B cell (primary cell): ENCODE measurements at regions not wholly inside any gene's neighbourhood (a gene's known extent, or its start where the extent isn't known, plus 50 kb on each side); places are given as distances from the start of the nearest gene placed in this dataset.

Experiments used
- ATAC-seq: fragments of 200-7000 bp; cut with Tn5 transposase; one replicate; pipeline ENCODE4 v1.10.0; 2021; ENCODE audit warnings: low read depth, mild to moderate bottlenecking, moderate number of reproducible peaks, moderate library complexity
- CTCF ChIA-PET: fragments of 350-600 bp; sonication (Branson Sonifier 250); formaldehyde crosslinking; loops from one replicate; lab custom pipeline; 2021; ENCODE audit warnings: antibody characterized with exemption, inconsistent platforms; lab: Charles Lee
- POLR2A ChIA-PET: fragments of 350-600 bp; sonication (Branson Sonifier 250); formaldehyde crosslinking; loops from one replicate; lab custom pipeline; 2021; ENCODE audit warnings: antibody characterized with exemption; lab: Charles Lee
- DNase-seq: peaks from one replicate; pipeline ENCODE4 v3.0.0; 2013
- H2AFZ ChIP-seq: 2 replicates; pipeline ENCODE4 v1.6.1; 2012; ENCODE audit warnings: mild to moderate bottlenecking, low read depth, low read length; ENCODE audit not compliant: insufficient read depth, poor library complexity, severe bottlenecking
- H3K27ac ChIP-seq, 2 donors: 1 replicate in 1 of 2; 2 replicates in 1 of 2; pipeline ENCODE4 v1.5.1; 2012 to 2013; ENCODE audit warnings: low read length in 2 of 2, mild to moderate bottlenecking in 2 of 2, moderate library complexity in 1 of 2
- H3K27me3 ChIP-seq, 4 experiments: fragments of 200-600 bp in 1 of 4; sonication (generic) in 1 of 4; replicated peaks in 1 of 4; 1 replicate in 2 of 4; 2 replicates in 2 of 4; pipeline versions ENCODE4 v1.6.1 to v1.7.0; 2013 to 2016; ENCODE audit warnings: low read length in 3 of 4, mild to moderate bottlenecking in 2 of 4, mixed read lengths in 1 of 4, moderate library complexity in 1 of 4; ENCODE audit not compliant: insufficient read depth in 4 of 4, control insufficient read depth in 3 of 4; ENCODE audit errors: control extremely low read depth in 1 of 4
- H3K36me3 ChIP-seq, 2 experiments: replicated peaks in 1 of 2; 1 replicate in 1 of 2; 2 replicates in 1 of 2; pipeline versions ENCODE4 v1.6.1 to v1.7.1; 2013; ENCODE audit warnings: low read length in 1 of 2; ENCODE audit not compliant: insufficient read depth in 2 of 2, control insufficient read depth in 1 of 2; ENCODE audit errors: control extremely low read depth in 1 of 2, extremely low read depth in 1 of 2
- H3K4me1 ChIP-seq, 2 donors: fragments of 200-600 bp in 1 of 2; sonication (generic) in 1 of 2; 1 replicate in 1 of 2; 2 replicates in 1 of 2; pipeline versions ENCODE4 v1.5.1 to v1.6.1; 2013 to 2017; ENCODE audit warnings: low read length in 2 of 2; ENCODE audit not compliant: control insufficient read depth in 2 of 2, insufficient read depth in 2 of 2
- H3K4me2 ChIP-seq: replicated peaks from 2 replicates; pipeline ENCODE3; 2012; ENCODE audit warnings: mild to moderate bottlenecking, low read depth, low read length; ENCODE audit not compliant: poor library complexity, severe bottlenecking
- H3K4me3 ChIP-seq, 5 experiments: fragments of 200-600 bp in 1 of 5; sonication (generic) in 1 of 5; 1 replicate in 3 of 5; 2 replicates in 2 of 5; pipeline versions ENCODE4 v1.5.1 to v1.7.0; 2011 to 2016; ENCODE audit warnings: low read length in 4 of 5, mild to moderate bottlenecking in 4 of 5, low read depth in 2 of 5, control low read depth in 1 of 5, moderate library complexity in 1 of 5; ENCODE audit not compliant: insufficient read depth in 1 of 5; ENCODE audit errors: control extremely low read depth in 1 of 5, extremely low read depth in 1 of 5
- H3K79me2 ChIP-seq: fragments of 200-600 bp; sonication (generic); one replicate; pipeline ENCODE4 v1.6.0; 2016; ENCODE audit warnings: low read length; ENCODE audit not compliant: control insufficient read depth, insufficient read depth
- H3K9ac ChIP-seq: fragments of 200-600 bp; sonication (generic); 2 replicates; pipeline ENCODE4 v1.6.1; 2017; ENCODE audit warnings: mild to moderate bottlenecking, low read length, moderate library complexity
- H3K9me3 ChIP-seq, 3 donors: one replicate each; pipeline versions ENCODE4 v1.6.1 to v1.7.1; 2013; ENCODE audit warnings: low read length in 2 of 3; ENCODE audit not compliant: control insufficient read depth in 2 of 3, insufficient read depth in 1 of 3; ENCODE audit errors: control extremely low read depth in 1 of 3
- H4K20me1 ChIP-seq: 2 replicates; pipeline ENCODE4 v1.6.0; 2012; ENCODE audit warnings: mild to moderate bottlenecking, low read length; ENCODE audit not compliant: insufficient read depth, control insufficient read depth, poor library complexity, severe bottlenecking
- H3K27ac Mint-ChIP-seq: one replicate; pipeline ENCODE4 v1.8.0; 2021; ENCODE audit warnings: mixed read lengths
- H3K27me3 Mint-ChIP-seq: one replicate; pipeline ENCODE4 v1.8.0; 2021; ENCODE audit warnings: mixed read lengths
- H3K4me1 Mint-ChIP-seq: one replicate; pipeline ENCODE4 v1.8.0; 2021; ENCODE audit warnings: mixed read lengths
- H3K4me3 Mint-ChIP-seq: one replicate; pipeline ENCODE4 v1.8.0; 2021; ENCODE audit warnings: mixed read lengths
- H3K9me3 Mint-ChIP-seq: one replicate; pipeline ENCODE4 v1.8.0; 2022; ENCODE audit warnings: mixed read lengths; ENCODE audit not compliant: insufficient read depth
- EZH2 ChIP-seq: IDR thresholded peaks from 2 replicates; pipeline ENCODE4 v1.6.1; 2012; ENCODE audit warnings: borderline replicate concordance, low read depth, mild to moderate bottlenecking, moderate library complexity, low read length; ENCODE audit not compliant: insufficient read depth, poor library complexity, severe bottlenecking
- WGBS: methylation state at CpG from one replicate; pipeline ENCODE4 v1.1.5; 2013; ENCODE audit warnings: missing lambda C conversion rate; ENCODE audit not compliant: insufficient coverage; 5-methylcytosine and 5-hydroxymethylcytosine counted together
- intact Hi-C: fragments of 100-400 bp; cut with micrococcal nuclease; formaldehyde crosslinking; loops from one replicate; pipeline ENCODE4 v1.10.0; 2022
- TF ChIP-seq, protein P1 (sequence below): fragments of 200-600 bp; IDR thresholded peaks from one replicate; pipeline ENCODE4 v1.8.0; 2022; ENCODE audit warnings: antibody characterized with exemption, mild to moderate bottlenecking

DNA sequence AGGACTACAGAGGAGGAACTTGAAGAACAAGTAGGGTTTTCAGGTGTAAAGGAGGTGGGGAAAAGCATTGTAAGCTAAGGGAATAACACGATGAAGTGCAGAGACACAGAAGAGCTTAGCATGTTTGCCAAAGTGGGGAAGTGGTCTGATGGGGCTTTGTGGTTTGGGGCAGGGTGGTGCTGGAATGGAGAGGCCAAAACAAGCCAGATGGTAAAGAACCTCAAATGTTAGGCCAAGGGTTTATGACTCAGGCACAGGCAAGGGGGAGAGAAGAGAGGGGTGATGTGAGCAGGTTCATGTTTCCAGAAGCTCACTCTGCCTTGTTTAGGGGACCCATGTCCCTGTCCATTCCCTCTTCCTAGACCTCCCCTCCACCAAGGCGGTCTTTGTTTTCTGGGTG, 104.5 kb upstream of the YWHAQ start:
- ATAC-seq (no peak), DNase-seq (no peak)
- Histone ChIP-seq H3K4me1 (peaks cover 0 to 13% of the 10 kb centered on the region in 2 donors), H3K4me3 (no peak overlapping the region), H4K20me1 (no peaks in the 10 kb centered on the region), H3K9me3 (peaks cover 0 to 12% (median 0%) of the 10 kb centered on the region in 3 donors), H3K79me2 (no peaks in the 10 kb centered on the region), H3K27ac (no peak overlapping the region), H3K4me2 (no peak overlapping the region), H3K36me3 (no peaks in the 10 kb centered on the region), H3K27me3 (no peaks in the 10 kb centered on the region), H3K9ac (no peak overlapping the region), H2AFZ (no peak overlapping the region)
- Mint-ChIP-seq H3K4me1 (peaks cover 9% of the 10 kb centered on the region), H3K9me3 (peaks cover 5% of the 10 kb centered on the region), H3K4me3 (no peak overlapping the region), H3K27ac (no peak overlapping the region), H3K27me3 (no peaks in the 10 kb centered on the region)
- TF ChIP-seq, protein P1, sequence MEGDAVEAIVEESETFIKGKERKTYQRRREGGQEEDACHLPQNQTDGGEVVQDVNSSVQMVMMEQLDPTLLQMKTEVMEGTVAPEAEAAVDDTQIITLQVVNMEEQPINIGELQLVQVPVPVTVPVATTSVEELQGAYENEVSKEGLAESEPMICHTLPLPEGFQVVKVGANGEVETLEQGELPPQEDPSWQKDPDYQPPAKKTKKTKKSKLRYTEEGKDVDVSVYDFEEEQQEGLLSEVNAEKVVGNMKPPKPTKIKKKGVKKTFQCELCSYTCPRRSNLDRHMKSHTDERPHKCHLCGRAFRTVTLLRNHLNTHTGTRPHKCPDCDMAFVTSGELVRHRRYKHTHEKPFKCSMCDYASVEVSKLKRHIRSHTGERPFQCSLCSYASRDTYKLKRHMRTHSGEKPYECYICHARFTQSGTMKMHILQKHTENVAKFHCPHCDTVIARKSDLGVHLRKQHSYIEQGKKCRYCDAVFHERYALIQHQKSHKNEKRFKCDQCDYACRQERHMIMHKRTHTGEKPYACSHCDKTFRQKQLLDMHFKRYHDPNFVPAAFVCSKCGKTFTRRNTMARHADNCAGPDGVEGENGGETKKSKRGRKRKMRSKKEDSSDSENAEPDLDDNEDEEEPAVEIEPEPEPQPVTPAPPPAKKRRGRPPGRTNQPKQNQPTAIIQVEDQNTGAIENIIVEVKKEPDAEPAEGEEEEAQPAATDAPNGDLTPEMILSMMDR: no peak
- TF ChIP-seq EZH2: no peak
- ChIA-PET POLR2A (no interaction called here), CTCF (interaction anchor here (1.0 kb wide), 1 partner anchor 179 kb away, joined by 3 read pairs; no protein-coding TSS in a partner anchor)
- 77% methylated on average over 1 of the region's 2 CpGs for WGBS
- intact Hi-C loops: no loop called here

GRCh38 chr2:9736021-9736420, 105.2 kb upstream of the YWHAQ start:
- no peak overlapping the region for H3K4me3 ChIP-seq
- Mint-ChIP-seq H3K27ac (no peak overlapping the region), H3K9me3 (peaks cover 5% of the 10 kb centered on the region), H3K4me1 (peaks cover 9% of the 10 kb centered on the region), H3K4me3 (no peak overlapping the region), H3K27me3 (no peaks in the 10 kb centered on the region)
- ChIA-PET POLR2A (no interaction called here), CTCF (interaction anchor here (1.0 kb wide), 1 partner anchor 179 kb away, joined by 3 read pairs; no protein-coding TSS in a partner anchor)
- no peaks in the 10 kb centered on the region for H4K20me1 ChIP-seq
- intact Hi-C loops: no loop called here
- no peak overlapping the region for H3K9ac ChIP-seq
- H3K4me1 ChIP-seq: peaks cover 0 to 13% of the 10 kb centered on the region in 2 donors
- no peaks in the 10 kb centered on the region for H3K36me3 ChIP-seq
- no CpG with 5 or more reads among the region's 1 CpG for WGBS
- H2AFZ ChIP-seq: no peak overlapping the region
- no peak for TF ChIP-seq EZH2
- TF ChIP-seq, protein P1: no peak
- H3K4me2 ChIP-seq: no peak overlapping the region
- peaks cover 0 to 14% (median 0%) of the 10 kb centered on the region in 3 donors for H3K9me3 ChIP-seq
- no peaks in the 10 kb centered on the region for H3K79me2 ChIP-seq
- no peaks in the 10 kb centered on the region for H3K27me3 ChIP-seq
- no peak overlapping the region for H3K27ac ChIP-seq
- ATAC-seq (no peak), DNase-seq (no peak)
